HG03342 (cell line): ENCODE measurements at regions not wholly inside any gene's neighbourhood (a gene's known extent, or its start where the extent isn't known, plus 50 kb on each side); places are given as distances from the start of the nearest gene placed in this dataset.

Experiments used
- ATAC-seq: cut with Tn5 transposase; IDR thresholded peaks from one replicate; pipeline ENCODE4 v1.9.1; 2021; ENCODE audit warnings: mild to moderate bottlenecking, moderate library complexity; ENCODE audit not compliant: unreplicated experiment

DNA sequence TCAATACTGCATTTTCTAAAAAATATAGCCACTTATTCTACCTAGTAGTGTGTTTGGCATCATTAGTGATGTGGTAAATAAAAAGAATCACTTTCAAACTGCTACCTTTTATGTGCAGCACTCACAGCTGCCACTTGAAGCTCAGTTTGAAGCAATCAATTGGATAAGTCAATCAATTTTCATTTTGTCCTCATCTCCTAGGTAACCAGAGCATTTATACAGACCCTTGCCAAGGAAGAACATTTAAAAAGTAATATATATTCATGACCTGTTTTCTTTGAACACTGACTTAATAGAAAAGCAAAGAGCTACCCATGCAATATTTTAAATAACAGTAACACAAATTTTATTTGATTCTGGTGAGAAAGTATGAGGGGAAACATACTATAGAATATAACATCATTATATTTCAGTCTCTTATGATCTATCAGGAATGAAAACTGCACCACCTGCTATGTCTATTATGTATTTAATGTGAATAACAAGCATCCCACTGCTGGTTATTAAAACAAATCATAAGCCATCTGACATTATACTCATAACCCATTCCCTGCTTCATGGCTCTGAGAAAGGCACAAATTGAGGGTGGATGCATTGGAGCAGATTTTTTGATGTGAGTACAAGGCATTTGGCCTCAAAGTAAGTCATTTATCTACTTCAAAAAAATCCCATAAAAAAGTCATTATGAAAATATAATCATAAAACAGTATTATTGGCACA, 168.4 kb upstream of the C21orf91 start:
- ATAC-seq, result no peak

- ATAC-seq, result no peak
Observed at GRCh38 chr21:17981060-17981740, 162.0 kb upstream of the C21orf91 start.

DNA sequence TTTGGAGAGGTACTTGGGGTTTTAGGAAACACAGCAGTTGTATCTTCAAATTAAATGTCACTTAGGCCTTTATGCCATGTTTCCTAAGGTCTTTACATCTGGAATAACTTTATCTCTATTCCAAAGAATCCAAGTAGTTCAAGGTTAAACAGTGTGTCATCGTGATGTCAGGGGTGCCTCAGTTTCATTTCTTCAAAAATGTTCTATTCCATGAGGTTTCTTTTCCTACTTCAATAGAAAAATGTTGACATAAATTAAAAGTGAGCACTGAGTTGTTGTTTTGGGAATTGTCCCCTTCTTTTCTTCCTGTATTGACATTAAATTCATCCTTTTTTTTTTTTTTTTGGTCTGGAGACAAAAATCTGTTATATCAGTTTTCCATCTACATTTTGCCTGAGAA, 160.6 kb upstream of the C21orf91 start:
- ATAC-seq, result no peak

DNA sequence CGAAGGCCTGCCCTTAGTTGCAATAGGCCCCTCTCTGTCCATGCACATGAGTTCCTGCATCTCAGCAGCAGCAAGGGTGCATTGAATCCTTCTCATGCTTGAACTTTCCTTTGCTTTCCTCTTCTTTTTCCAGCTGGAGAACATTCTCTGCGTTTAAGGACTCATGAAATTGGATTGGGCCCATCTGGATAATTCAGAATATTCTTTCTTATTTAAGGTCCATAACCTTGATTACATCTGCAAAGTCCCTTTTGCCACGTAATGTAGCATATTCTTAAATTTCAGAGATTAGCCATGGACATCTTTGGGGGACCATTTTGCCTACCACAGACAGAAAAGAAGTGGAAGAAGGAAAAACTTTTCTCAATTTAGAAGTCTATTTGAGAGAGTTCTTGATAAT, 159.7 kb upstream of the C21orf91 start:
- no peak for ATAC-seq

GRCh38 chr21:17976691-17977090, 157.5 kb upstream of the C21orf91 start:
- ATAC-seq, result no peak

DNA sequence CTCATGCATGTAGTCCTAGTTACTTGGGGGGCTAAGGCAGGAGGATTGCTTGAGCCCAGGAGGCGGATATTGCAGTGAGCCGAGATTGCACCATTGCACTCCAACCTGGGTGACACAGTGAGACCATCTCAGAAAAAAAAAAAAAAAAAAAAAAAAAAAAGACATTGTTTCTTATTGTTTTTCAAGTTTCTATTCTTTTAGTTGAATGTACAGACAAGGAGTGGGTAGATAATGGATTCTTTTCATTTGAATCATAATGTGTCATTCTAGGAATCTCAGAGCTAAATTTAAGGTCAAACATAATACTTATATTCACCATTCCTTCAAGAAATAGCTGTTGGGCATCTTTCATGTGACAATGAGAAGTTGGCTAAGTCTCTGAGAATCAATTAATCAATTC, 157.0 kb upstream of the C21orf91 start:
- no peak for ATAC-seq

DNA sequence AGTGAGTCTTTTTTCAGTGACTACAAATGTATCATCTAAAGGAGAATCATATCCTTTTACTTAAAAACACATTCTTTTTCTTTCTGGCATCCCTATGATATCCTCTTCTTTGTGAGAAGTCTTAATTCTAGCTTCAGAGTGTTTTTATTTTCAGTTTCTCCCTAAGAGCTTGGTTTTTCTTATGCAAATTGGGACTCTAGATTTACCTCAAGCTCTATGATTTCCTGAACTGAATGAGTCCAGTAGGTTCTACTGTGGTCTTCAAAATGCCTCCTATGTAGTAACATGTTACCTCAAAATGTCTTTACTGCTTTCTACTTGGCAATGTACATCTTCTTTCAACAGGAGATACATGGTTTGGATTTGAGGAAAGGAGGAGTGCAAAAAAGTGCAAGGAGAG, 148.2 kb upstream of the C21orf91 start:
- no peak for ATAC-seq

DNA sequence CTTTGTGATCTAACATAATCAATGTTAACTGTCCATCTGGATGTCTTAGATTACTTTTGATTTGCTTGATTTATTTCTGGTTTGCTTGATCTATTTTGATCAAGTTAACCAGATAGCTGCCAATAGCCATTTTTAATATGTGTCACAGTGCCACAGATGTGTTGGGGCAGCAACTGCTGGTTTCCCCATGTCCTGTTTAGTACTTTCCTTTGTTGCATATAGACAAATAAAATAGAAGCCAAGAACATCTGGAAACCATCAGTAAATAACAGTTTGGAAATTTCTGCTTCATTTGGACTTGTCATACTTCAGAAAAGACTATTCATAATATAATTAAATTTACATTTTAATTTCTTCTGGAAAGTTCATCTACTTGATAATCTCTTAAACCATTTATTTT, 145.6 kb upstream of the C21orf91 start:
- ATAC-seq, result no peak

DNA sequence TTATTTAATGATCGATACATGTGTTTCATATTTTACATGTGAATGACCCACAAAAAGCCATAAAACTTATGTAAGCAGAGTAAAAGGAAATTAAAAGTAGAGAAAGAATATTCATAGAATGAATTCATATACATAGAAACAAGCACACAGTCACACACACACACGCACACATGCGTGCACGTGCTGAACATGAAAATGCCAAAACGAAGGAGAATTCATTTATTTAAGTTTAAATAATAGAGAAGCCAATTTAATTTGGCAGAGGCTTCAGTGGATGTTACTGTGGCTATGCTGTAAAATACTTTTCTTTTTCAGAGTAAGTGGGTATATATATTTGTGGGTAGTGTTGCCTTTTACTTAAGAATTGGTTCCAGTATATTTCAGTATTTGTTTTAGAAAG, 145.0 kb upstream of the C21orf91 start:
- no peak for ATAC-seq

DNA sequence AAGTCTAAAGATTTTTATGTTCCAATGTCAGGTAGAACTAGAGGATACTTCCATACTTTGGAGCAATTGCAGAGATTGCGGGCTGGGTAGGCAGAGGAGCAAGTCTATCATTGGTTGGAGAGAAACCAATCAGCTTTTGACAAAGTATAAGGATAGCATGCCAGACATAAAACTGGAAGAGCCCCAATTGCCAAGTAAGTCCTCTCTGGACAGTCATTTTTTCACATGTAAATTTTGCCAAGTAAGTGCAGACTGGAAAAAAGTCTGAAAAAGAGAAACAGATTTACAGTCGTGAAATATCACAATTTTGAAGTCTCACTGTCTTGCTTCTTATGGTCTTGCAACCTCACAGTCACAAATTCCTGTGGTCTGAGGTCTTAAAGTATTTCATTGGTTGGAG, 131.4 kb upstream of the C21orf91 start:
- ATAC-seq, result no peak

GRCh38 chr21:17949421-17949820, 130.3 kb upstream of the C21orf91 start:
- ATAC-seq, result no peak

- ATAC-seq, result no peak
Observed at GRCh38 chr21:17947531-17947930, 128.4 kb upstream of the C21orf91 start.

- ATAC-seq, result peak; percentile 56
Observed at GRCh38 chr21:17931080-17931479, 111.9 kb upstream of the C21orf91 start.

GRCh38 chr21:17930093-17930492, 110.9 kb upstream of the C21orf91 start:
- ATAC-seq, result no peak

- no peak for ATAC-seq
Observed at GRCh38 chr21:17929510-17929909, 110.4 kb upstream of the C21orf91 start.

GRCh38 chr21:17925899-17926298, 106.7 kb upstream of the C21orf91 start:
- ATAC-seq, result no peak

GRCh38 chr21:17925000-17925610, 105.9 kb upstream of the C21orf91 start:
- ATAC-seq, result peak; percentile 95

DNA sequence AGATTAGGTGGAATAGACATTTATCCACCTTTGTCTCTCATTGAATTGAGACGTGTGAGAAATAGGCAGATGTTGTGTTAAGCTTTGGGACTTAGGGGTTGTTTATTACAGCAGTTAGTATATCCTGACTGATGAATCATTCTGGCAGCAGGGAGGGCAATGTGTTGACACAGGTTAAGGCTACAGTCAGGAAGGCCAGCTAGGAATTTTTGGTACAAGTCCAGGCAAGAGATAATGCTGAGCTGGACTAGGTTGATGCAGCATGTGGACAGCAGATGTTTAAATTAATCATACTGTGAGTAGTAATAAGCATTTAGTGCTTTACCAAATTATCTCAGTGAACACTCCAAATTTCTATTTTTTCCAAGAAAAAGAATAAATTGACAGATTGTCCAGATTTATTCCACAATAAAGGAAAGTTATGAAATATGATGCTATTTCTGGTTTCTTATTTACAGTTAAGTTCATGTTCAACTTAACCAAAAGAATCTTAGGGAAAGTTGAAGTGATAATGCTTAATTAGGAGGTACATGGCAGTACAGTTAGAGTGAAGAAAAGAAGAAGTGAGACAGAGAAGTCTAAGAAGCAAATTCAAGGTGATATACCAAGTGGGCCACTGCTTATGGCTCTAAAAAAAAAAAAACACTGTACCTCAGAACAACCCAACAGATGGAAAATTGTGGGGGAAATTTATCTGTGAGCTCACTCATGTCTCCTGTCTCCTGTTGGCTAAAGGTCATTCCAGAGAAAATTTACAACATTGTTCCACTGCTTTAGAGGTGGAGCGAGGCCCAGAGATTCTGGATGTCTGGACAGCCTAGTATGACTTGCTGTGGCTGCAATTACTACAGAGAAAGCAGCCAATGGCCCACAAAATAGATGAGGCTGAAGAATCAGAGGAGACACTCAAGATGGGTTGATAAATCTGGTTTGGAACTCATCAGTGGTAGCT, 102.7 kb upstream of the C21orf91 start:
- ATAC-seq, result no peak

DNA sequence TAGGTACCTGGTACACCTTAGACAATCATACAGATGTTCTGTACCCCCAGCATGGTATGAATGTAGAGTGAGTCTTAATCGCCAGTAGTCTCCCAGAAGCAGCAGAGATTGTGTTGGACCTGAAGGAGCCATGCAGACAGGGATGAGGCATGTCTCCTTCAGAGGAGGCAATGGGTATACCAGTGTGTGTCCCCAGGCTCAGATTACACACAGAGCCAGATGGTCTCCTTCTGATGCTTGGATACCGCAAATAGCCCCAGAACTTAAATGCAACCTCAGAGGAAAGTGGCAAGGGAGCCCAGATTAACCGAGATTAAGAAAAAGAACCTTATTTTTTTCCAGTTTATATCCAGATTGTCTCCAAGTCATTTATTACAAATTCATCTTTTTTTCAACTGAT, 96.8 kb upstream of the C21orf91 start:
- ATAC-seq, result no peak

DNA sequence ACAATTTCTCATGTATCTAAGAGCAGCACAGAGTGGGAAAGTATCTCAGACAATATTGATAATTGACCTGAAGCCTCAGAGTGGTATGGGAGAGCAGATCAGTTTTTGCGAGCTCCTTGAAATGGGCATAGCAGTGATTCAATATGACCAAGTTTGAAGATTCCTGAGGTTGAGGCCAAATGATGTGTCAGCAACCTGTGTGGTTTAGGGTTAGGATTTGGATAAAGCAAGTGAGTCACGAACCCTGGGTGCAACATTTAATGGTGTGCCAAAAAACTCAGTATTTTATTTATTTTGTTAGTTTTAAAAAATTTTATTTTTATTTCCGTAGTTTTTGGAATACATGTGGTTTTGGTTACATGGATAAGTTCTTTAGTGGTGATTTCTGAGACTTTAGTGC, 92.5 kb upstream of the C21orf91 start:
- no peak for ATAC-seq
